ENCODE measurements at regions not wholly inside any gene's neighbourhood (a gene's known extent, or its start where the extent isn't known, plus 50 kb on each side); places are given as distances from the start of the nearest gene placed in this dataset.

GRCh38 chr4:181731900-181732299 lies 511.3 kb upstream of the TENM3 start:
- TF ChIP-seq EZH2 (IDR thresholded peaks at IDR 0.05) = no peak
- no peak for TF ChIP-seq POLR2AphosphoS5 (IDR thresholded peaks at IDR 0.05; ENCODE audit: borderline replicate concordance, low read depth, low read length)
